HepG2 (cell line): ENCODE measurements at regions not wholly inside any gene's neighbourhood (a gene's known extent, or its start where the extent isn't known, plus 50 kb on each side); places are given as distances from the start of the nearest gene placed in this dataset.

Experiments used
- ATF1 ChIP-seq: IDR thresholded peaks from 2 replicates; pipeline ENCODE4 v1.6.1; 2016; ENCODE audit warnings: mild to moderate bottlenecking, control low read depth
- BRCA1 ChIP-seq: sonication (generic); formaldehyde crosslinking; IDR thresholded peaks from 2 replicates; pipeline ENCODE4 v1.4.0; 2020; ENCODE audit warnings: missing genetic modification reagents
- CENPT ChIP-seq: sonication (generic); formaldehyde crosslinking; IDR thresholded peaks from 2 replicates; pipeline ENCODE4 v1.8.0; 2022; ENCODE audit warnings: low read depth, mild to moderate bottlenecking, moderate library complexity, missing genetic modification reagents
- IKZF1 ChIP-seq: fragments of 450-650 bp; IDR thresholded peaks from 2 replicates; pipeline ENCODE4 v1.7.1; 2016
- IRF2 ChIP-seq: IDR thresholded peaks from 2 replicates; pipeline ENCODE4 v1.6.1; 2018; ENCODE audit warnings: missing genetic modification reagents, missing compliant biosample characterization
- KLF11 ChIP-seq: IDR thresholded peaks from 2 replicates; pipeline ENCODE4 v1.6.1; 2016; ENCODE audit warnings: missing compliant biosample characterization
- MBNL3 ChIP-seq: fragments of 250-450 bp; sonication (Bioruptor Pico); conservative IDR thresholded peaks from 2 replicates; pipeline ENCODE4 v1.8.0; 2022; ENCODE audit warnings: mild to moderate bottlenecking, inconsistent platforms
- NCOA2 ChIP-seq: sonication (generic); formaldehyde crosslinking; IDR thresholded peaks from 2 replicates; pipeline ENCODE4 v1.8.0; 2022; ENCODE audit warnings: inconsistent platforms
- SP4 ChIP-seq: sonication (generic); formaldehyde crosslinking; IDR thresholded peaks from 2 replicates; pipeline ENCODE4 v1.8.1; 2023; ENCODE audit warnings: mild to moderate bottlenecking, missing genetic modification reagents
- XRCC5 ChIP-seq: fragments of 200-400 bp; formaldehyde crosslinking; optimal IDR thresholded peaks from 2 replicates; pipeline ENCODE3; 2017; ENCODE audit warnings: mild to moderate bottlenecking, low read length
- ZBTB8A ChIP-seq: sonication (generic); formaldehyde crosslinking; IDR thresholded peaks from 2 replicates; pipeline ENCODE4 v1.4.0; 2020; ENCODE audit warnings: mild to moderate bottlenecking, low read depth, missing genetic modification reagents, borderline replicate concordance
- ZNF549 ChIP-seq: sonication (generic); formaldehyde crosslinking; IDR thresholded peaks from 2 replicates; pipeline ENCODE4 v1.5.0; 2020; ENCODE audit warnings: missing genetic modification reagents
- ZNF678 ChIP-seq: sonication (generic); formaldehyde crosslinking; IDR thresholded peaks from 2 replicates; pipeline ENCODE4 v1.4.0; 2020; ENCODE audit warnings: mild to moderate bottlenecking, missing genetic modification reagents
- ZNF777 ChIP-seq: sonication (generic); formaldehyde crosslinking; IDR thresholded peaks from 2 replicates; pipeline ENCODE4 v1.4.0; 2020; ENCODE audit warnings: missing genetic modification reagents
- TF ChIP-seq, protein P1 (sequence below): sonication (generic); formaldehyde crosslinking; IDR thresholded peaks from 2 replicates; pipeline ENCODE4 v1.4.0; 2020; ENCODE audit warnings: missing genetic modification reagents; ENCODE audit errors: not compliant biosample characterization
- TF ChIP-seq, protein P2 (sequence below): sonication (generic); formaldehyde crosslinking; IDR thresholded peaks from 2 replicates; pipeline ENCODE4 v1.5.1; 2020; ENCODE audit warnings: mild to moderate bottlenecking, moderate library complexity, missing genetic modification reagents
- TF ChIP-seq, protein P3 (sequence below): sonication (generic); formaldehyde crosslinking; IDR thresholded peaks from 2 replicates; pipeline ENCODE4 v1.5.0; 2020; ENCODE audit warnings: missing genetic modification reagents
- TF ChIP-seq, protein P4 (sequence below): sonication (generic); formaldehyde crosslinking; IDR thresholded peaks from 2 replicates; pipeline ENCODE4 v1.5.0; 2020; ENCODE audit warnings: missing genetic modification reagents
- TF ChIP-seq, protein P5 (sequence below): sonication (generic); formaldehyde crosslinking; IDR thresholded peaks from 2 replicates; pipeline ENCODE4 v1.4.0; 2020; ENCODE audit warnings: missing genetic modification reagents, mild to moderate bottlenecking, borderline replicate concordance
- TF ChIP-seq, protein P6 (sequence below): sonication (generic); formaldehyde crosslinking; IDR thresholded peaks from 2 replicates; pipeline ENCODE4 v1.4.0; 2020; ENCODE audit warnings: low read depth, missing genetic modification reagents

DNA sequence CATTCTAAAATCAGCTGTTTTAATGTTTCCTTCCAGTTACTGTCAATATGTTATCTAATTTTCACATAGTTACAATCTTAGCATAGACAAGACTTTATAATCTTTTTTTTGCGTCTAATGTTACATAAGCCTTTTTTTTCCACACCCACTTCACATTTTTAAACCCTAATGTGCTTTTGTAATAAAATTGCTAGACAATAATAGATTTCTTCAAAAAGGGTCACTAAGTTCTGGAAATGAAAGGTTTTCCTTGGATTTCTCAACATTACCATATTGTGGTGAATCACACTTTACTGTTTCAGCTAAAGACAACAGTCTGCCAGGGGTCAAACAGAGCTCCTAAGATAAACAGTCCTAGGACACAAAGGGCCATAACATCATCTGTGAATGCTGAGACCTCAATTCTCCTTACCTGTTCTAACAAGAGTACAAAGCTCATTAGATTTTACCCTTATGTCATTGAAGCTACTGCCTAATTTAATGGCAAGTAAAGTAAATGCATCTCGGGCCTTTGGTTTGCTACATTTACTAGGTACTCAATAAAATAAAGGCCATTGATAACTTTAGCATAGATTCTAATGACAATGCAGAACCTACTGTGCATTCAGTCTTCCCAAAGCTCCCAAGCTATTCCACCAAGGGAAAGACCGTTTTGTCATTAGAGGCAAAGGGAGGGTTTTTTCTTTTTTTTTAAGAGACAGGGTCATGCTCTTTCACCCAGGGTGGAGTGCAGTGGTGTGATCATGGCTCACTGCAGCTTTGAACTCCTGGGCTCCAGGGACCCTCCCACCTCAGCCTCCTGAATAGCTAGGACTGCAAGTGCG is 111.2 kb upstream of the SLC38A2 start (continued):
- TF ChIP-seq, protein P1, sequence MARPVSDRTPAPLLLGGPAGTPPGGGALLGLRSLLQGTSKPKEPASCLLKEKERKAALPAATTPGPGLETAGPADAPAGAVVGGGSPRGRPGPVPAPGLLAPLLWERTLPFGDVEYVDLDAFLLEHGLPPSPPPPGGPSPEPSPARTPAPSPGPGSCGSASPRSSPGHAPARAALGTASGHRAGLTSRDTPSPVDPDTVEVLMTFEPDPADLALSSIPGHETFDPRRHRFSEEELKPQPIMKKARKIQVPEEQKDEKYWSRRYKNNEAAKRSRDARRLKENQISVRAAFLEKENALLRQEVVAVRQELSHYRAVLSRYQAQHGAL (CRISPR knock-in tag): no peak
- TF ChIP-seq NCOA2 (CRISPR knock-in tag) (peak; percentile 83), ZNF678 (CRISPR knock-in tag) (no peak), IRF2 (CRISPR knock-in tag) (peak; percentile 58; the same call in 1 of the 2 replicates), ZNF777 (CRISPR knock-in tag) (no peak), ZNF549 (CRISPR knock-in tag) (no peak), SP4 (CRISPR knock-in tag) (no peak), KLF11 (CRISPR knock-in tag) (no peak), CENPT (no peak), ZBTB8A (CRISPR knock-in tag) (no peak), ATF1 (CRISPR knock-in tag) (no peak), IKZF1 (no peak), BRCA1 (no peak), XRCC5 (no peak), MBNL3 (CRISPR knock-in tag) (no peak)
- TF ChIP-seq, protein P2, sequence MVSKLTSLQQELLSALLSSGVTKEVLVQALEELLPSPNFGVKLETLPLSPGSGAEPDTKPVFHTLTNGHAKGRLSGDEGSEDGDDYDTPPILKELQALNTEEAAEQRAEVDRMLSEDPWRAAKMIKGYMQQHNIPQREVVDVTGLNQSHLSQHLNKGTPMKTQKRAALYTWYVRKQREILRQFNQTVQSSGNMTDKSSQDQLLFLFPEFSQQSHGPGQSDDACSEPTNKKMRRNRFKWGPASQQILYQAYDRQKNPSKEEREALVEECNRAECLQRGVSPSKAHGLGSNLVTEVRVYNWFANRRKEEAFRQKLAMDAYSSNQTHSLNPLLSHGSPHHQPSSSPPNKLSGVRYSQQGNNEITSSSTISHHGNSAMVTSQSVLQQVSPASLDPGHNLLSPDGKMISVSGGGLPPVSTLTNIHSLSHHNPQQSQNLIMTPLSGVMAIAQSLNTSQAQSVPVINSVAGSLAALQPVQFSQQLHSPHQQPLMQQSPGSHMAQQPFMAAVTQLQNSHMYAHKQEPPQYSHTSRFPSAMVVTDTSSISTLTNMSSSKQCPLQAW (CRISPR knock-in tag): 0 out of 2 replicates have a peak, but pooled peaks have one; percentile 20
- TF ChIP-seq, protein P3, sequence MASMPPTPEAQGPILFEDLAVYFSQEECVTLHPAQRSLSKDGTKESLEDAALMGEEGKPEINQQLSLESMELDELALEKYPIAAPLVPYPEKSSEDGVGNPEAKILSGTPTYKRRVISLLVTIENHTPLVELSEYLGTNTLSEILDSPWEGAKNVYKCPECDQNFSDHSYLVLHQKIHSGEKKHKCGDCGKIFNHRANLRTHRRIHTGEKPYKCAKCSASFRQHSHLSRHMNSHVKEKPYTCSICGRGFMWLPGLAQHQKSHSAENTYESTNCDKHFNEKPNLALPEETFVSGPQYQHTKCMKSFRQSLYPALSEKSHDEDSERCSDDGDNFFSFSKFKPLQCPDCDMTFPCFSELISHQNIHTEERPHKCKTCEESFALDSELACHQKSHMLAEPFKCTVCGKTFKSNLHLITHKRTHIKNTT (CRISPR knock-in tag): no peak
- TF ChIP-seq, protein P4, sequence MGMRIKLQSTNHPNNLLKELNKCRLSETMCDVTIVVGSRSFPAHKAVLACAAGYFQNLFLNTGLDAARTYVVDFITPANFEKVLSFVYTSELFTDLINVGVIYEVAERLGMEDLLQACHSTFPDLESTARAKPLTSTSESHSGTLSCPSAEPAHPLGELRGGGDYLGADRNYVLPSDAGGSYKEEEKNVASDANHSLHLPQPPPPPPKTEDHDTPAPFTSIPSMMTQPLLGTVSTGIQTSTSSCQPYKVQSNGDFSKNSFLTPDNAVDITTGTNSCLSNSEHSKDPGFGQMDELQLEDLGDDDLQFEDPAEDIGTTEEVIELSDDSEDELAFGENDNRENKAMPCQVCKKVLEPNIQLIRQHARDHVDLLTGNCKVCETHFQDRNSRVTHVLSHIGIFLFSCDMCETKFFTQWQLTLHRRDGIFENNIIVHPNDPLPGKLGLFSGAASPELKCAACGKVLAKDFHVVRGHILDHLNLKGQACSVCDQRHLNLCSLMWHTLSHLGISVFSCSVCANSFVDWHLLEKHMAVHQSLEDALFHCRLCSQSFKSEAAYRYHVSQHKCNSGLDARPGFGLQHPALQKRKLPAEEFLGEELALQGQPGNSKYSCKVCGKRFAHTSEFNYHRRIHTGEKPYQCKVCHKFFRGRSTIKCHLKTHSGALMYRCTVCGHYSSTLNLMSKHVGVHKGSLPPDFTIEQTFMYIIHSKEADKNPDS: no peak
- TF ChIP-seq, protein P5, sequence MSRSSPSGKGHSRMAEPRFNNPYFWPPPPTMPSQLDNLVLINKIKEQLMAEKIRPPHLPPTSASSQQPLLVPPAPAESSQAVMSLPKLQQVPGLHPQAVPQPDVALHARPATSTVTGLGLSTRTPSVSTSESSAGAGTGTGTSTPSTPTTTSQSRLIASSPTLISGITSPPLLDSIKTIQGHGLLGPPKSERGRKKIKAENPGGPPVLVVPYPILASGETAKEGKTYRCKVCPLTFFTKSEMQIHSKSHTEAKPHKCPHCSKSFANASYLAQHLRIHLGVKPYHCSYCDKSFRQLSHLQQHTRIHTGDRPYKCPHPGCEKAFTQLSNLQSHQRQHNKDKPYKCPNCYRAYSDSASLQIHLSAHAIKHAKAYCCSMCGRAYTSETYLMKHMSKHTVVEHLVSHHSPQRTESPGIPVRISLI (CRISPR knock-in tag): no peak
- TF ChIP-seq, protein P6, sequence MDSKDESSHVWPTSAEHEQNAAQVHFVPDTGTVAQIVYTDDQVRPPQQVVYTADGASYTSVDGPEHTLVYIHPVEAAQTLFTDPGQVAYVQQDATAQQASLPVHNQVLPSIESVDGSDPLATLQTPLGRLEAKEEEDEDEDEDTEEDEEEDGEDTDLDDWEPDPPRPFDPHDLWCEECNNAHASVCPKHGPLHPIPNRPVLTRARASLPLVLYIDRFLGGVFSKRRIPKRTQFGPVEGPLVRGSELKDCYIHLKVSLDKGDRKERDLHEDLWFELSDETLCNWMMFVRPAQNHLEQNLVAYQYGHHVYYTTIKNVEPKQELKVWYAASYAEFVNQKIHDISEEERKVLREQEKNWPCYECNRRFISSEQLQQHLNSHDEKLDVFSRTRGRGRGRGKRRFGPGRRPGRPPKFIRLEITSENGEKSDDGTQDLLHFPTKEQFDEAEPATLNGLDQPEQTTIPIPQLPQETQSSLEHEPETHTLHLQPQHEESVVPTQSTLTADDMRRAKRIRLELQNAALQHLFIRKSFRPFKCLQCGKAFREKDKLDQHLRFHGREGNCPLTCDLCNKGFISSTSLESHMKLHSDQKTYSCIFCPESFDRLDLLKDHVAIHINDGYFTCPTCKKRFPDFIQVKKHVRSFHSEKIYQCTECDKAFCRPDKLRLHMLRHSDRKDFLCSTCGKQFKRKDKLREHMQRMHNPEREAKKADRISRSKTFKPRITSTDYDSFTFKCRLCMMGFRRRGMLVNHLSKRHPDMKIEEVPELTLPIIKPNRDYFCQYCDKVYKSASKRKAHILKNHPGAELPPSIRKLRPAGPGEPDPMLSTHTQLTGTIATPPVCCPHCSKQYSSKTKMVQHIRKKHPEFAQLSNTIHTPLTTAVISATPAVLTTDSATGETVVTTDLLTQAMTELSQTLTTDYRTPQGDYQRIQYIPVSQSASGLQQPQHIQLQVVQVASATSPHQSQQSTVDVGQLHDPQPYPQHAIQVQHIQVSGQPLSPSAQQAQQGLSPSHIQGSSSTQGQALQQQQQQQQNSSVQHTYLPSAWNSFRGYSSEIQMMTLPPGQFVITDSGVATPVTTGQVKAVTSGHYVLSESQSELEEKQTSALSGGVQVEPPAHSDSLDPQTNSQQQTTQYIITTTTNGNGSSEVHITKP (CRISPR knock-in tag): no peak
